ENCODE measurements at regions not wholly inside any gene's neighbourhood (a gene's known extent, or its start where the extent isn't known, plus 50 kb on each side); places are given as distances from the start of the nearest gene placed in this dataset.
"Not testable (repeated sequence)": the region's sequence is repeated elsewhere in the genome, so short reads cannot be mapped to it uniquely, and the experiment has no call there.

DNA sequence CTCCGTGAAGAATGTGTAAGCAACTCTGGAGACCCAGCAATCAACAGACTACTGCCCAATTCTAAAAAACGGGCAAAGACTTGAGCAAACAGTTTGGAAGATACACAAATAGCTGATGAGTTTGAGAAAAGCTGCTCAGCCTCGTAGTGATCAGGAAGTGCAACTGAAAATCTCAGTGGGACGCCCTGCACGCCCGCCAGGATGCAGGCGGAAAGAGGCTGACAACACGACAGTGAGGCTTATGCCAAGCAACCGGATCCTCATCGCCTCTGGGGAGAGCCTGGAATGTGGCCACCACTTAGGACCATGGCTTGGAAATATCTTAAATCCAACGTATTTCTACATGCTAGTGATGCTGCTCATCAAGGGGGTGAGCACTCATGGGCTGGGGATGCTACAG lies 116.2 kb upstream of the FAM20C start:
- not testable (repeated sequence) for H3K4me3 ChIP-seq (ENCODE audit: low read length in 2 of 2); DNase-seq (ENCODE audit: low spot score); H3K23ac ChIP-seq (ENCODE audit: low read depth, low read length, poor library complexity); H3K4ac ChIP-seq (ENCODE audit: low read length); H3K4me2 ChIP-seq (ENCODE audit: insufficient read depth, low read length, poor library complexity, severe bottlenecking); H2BK15ac ChIP-seq (ENCODE audit: low read length); H2AFZ ChIP-seq (ENCODE audit: low read length); H2BK12ac ChIP-seq (ENCODE audit: low read length); H3K9me3 ChIP-seq (replicated peaks in 1 of 2; ENCODE audit: control insufficient read depth in 2 of 2, insufficient read depth in 1 of 2, low read depth in 1 of 2, low read length in 2 of 2); H3K9ac ChIP-seq (ENCODE audit: low read depth, low read length, poor library complexity); H3K18ac ChIP-seq (ENCODE audit: low read length); H3K79me1 ChIP-seq (ENCODE audit: low read depth, low read length); H3K4me1 ChIP-seq (ENCODE audit: control insufficient read depth in 2 of 2, insufficient read depth in 1 of 2, low read depth in 1 of 2, low read length in 2 of 2); H3K14ac ChIP-seq (ENCODE audit: low read length); H2BK5ac ChIP-seq (ENCODE audit: low read length); H2AK5ac ChIP-seq (ENCODE audit: low read depth, low read length); H4K91ac ChIP-seq (ENCODE audit: low read depth, low read length, poor library complexity); H3K36me3 ChIP-seq (replicated peaks in 1 of 2; ENCODE audit: control insufficient read depth in 2 of 2, insufficient read depth in 2 of 2, low read length in 2 of 2); H3K27ac ChIP-seq (replicated peaks; ENCODE audit: low read length); H4K8ac ChIP-seq (ENCODE audit: low read depth, low read length); H2BK120ac ChIP-seq (ENCODE audit: low read depth, low read length)
- WGBS, 2 donors (ENCODE audit: extremely low coverage in 2 of 2, insufficient read length in 2 of 2, insufficient replicate concordance in 1 of 2) = no CpG with 5 or more reads among the region's 11 CpGs
- peaks cover 0 to 12% (median 0%) of the 10 kb centered on the region in 3 experiments for H3K27me3 ChIP-seq (ENCODE audit: control insufficient read depth in 3 of 3, insufficient read depth in 3 of 3, low read depth in 1 of 3, low read length in 3 of 3)

DNA sequence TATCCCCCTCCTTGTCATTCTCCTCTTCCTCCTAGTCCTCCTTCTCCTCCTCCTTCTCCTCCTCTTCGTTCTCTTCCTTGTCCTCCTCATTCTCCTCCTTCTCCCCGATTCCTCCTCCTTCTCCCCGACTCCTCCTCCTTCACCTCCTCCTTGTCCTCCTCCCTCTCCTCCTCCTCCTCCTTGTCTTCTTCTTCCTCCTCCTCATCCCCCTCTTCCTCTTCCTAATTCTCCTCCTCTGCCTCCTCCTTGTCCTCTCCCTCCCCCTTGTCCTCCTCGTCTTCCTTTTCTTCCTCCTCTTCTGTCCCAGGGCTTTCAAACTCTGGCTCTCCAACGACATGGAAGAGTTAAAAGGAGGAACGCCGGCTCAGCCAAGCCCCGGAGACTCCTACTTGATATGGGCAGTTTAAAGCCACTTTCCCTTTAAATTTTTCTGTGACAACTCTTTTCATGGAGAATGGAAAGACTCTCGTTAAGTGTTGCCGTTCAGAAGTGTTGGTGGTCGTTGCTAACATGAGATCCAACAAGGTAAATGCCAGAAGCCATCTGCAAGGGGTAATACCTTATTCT lies 115.5 kb upstream of the FAM20C start:
- H2BK5ac ChIP-seq (ENCODE audit: low read length); H3K4ac ChIP-seq (ENCODE audit: low read length); H3K4me3 ChIP-seq (ENCODE audit: low read length in 2 of 2); H2BK12ac ChIP-seq (ENCODE audit: low read length); H2BK15ac ChIP-seq (ENCODE audit: low read length); H3K23ac ChIP-seq (ENCODE audit: low read depth, low read length, poor library complexity); H3K9me3 ChIP-seq (replicated peaks in 1 of 2; ENCODE audit: control insufficient read depth in 2 of 2, insufficient read depth in 1 of 2, low read depth in 1 of 2, low read length in 2 of 2); H2AFZ ChIP-seq (ENCODE audit: low read length); H3K4me2 ChIP-seq (ENCODE audit: insufficient read depth, low read length, poor library complexity, severe bottlenecking); H3K14ac ChIP-seq (ENCODE audit: low read length); H3K79me1 ChIP-seq (ENCODE audit: low read depth, low read length); H3K36me3 ChIP-seq (replicated peaks in 1 of 2; ENCODE audit: control insufficient read depth in 2 of 2, insufficient read depth in 2 of 2, low read length in 2 of 2); DNase-seq (ENCODE audit: low spot score); H2AK5ac ChIP-seq (ENCODE audit: low read depth, low read length); H3K27ac ChIP-seq (replicated peaks; ENCODE audit: low read length); H3K9ac ChIP-seq (ENCODE audit: low read depth, low read length, poor library complexity); H3K18ac ChIP-seq (ENCODE audit: low read length); H2BK120ac ChIP-seq (ENCODE audit: low read depth, low read length); H4K91ac ChIP-seq (ENCODE audit: low read depth, low read length, poor library complexity); H4K8ac ChIP-seq (ENCODE audit: low read depth, low read length); H3K4me1 ChIP-seq (ENCODE audit: control insufficient read depth in 2 of 2, insufficient read depth in 1 of 2, low read depth in 1 of 2, low read length in 2 of 2): not testable (repeated sequence)
- peaks cover 0 to 19% (median 0%) of the 10 kb centered on the region in 3 experiments for H3K27me3 ChIP-seq (ENCODE audit: control insufficient read depth in 3 of 3, insufficient read depth in 3 of 3, low read depth in 1 of 3, low read length in 3 of 3)
- WGBS, 2 donors (ENCODE audit: extremely low coverage in 2 of 2, insufficient read length in 2 of 2, insufficient replicate concordance in 1 of 2) = 100% methylated on average over 1 of the region's 11 CpGs; no CpG with 5 or more reads in 1 of the 2 donors

DNA sequence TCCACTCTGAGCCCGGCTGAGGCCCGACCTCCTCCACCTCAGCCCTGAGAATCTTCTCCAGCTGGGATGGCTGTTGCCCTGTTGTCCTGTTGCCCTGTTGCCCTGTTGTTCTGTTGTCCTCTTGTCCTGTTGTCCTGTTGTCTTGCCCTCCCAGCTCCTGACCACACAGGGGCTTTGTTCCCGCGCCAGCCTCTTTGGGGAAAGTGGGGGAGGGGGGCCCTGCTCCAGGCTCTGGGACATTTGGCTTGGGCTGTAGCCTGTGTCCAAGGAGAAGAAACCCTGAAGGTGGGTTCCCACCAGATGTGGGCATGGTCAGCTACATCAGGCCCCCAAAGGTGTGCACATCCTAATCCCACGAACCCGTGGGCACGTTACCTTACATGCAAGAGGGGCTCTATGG lies 113.5 kb upstream of the FAM20C start:
- WGBS, 2 donors (ENCODE audit: extremely low coverage in 2 of 2, insufficient read length in 2 of 2, insufficient replicate concordance in 1 of 2) = no CpG with 5 or more reads among the region's 7 CpGs
- H2BK120ac ChIP-seq (ENCODE audit: low read depth, low read length); H3K23ac ChIP-seq (ENCODE audit: low read depth, low read length, poor library complexity); H3K9ac ChIP-seq (ENCODE audit: low read depth, low read length, poor library complexity); H2BK5ac ChIP-seq (ENCODE audit: low read length); H2BK15ac ChIP-seq (ENCODE audit: low read length); DNase-seq (ENCODE audit: low spot score); H3K4me1 ChIP-seq (ENCODE audit: control insufficient read depth in 2 of 2, insufficient read depth in 1 of 2, low read depth in 1 of 2, low read length in 2 of 2); H3K9me3 ChIP-seq (replicated peaks in 1 of 2; ENCODE audit: control insufficient read depth in 2 of 2, insufficient read depth in 1 of 2, low read depth in 1 of 2, low read length in 2 of 2); H3K18ac ChIP-seq (ENCODE audit: low read length); H3K4me3 ChIP-seq (ENCODE audit: low read length in 2 of 2); H3K14ac ChIP-seq (ENCODE audit: low read length); H3K4ac ChIP-seq (ENCODE audit: low read length); H4K8ac ChIP-seq (ENCODE audit: low read depth, low read length); H3K4me2 ChIP-seq (ENCODE audit: insufficient read depth, low read length, poor library complexity, severe bottlenecking); H3K79me1 ChIP-seq (ENCODE audit: low read depth, low read length); H2BK12ac ChIP-seq (ENCODE audit: low read length); H3K27ac ChIP-seq (replicated peaks; ENCODE audit: low read length); H2AK5ac ChIP-seq (ENCODE audit: low read depth, low read length); H4K91ac ChIP-seq (ENCODE audit: low read depth, low read length, poor library complexity); H3K36me3 ChIP-seq (replicated peaks in 1 of 2; ENCODE audit: control insufficient read depth in 2 of 2, insufficient read depth in 2 of 2, low read length in 2 of 2); H2AFZ ChIP-seq (ENCODE audit: low read length): not testable (repeated sequence)
- H3K27me3 ChIP-seq (ENCODE audit: control insufficient read depth in 3 of 3, insufficient read depth in 3 of 3, low read depth in 1 of 3, low read length in 3 of 3) = peaks cover 0 to 29% (median 0%) of the 10 kb centered on the region in 3 experiments

DNA sequence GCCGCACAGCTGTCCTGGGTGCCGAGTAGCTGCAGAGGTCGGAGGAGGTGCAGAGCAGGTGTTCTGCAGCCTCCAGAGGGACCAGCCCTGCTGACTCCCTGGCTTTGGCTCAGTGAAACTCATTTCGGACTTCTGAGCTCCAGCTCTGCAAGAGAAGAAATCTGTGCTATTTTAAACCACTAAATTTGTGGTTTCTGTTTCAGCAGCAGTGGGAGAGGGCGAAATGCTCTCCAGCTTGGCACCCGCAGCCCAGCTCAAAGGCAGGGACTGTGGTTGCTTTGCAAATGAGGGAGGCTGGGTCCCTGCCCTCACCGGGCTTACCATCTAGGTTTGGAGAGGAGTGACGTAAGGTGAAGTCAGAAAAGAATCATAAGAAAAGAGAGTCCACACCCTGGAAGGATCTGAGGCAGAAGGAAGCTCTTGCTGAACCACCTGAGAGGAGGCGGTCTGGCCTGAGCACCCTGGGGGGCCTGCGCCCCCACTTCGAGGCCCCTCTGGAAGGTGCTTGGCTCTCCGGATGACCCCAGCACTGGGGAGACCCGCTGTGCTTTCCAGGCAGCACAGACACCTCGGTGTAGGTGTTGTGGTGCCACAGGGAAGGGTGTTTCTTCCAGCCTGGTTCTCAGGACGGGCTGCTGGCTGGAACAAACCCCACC lies 112.8 kb upstream of the FAM20C start:
- not testable (repeated sequence) for H3K4me2 ChIP-seq (ENCODE audit: insufficient read depth, low read length, poor library complexity, severe bottlenecking); H3K9me3 ChIP-seq (replicated peaks in 1 of 2; ENCODE audit: control insufficient read depth in 2 of 2, insufficient read depth in 1 of 2, low read depth in 1 of 2, low read length in 2 of 2); H3K23ac ChIP-seq (ENCODE audit: low read depth, low read length, poor library complexity); H3K36me3 ChIP-seq (replicated peaks in 1 of 2; ENCODE audit: control insufficient read depth in 2 of 2, insufficient read depth in 2 of 2, low read length in 2 of 2); H2BK5ac ChIP-seq (ENCODE audit: low read length); DNase-seq (ENCODE audit: low spot score); H2BK120ac ChIP-seq (ENCODE audit: low read depth, low read length); H3K4ac ChIP-seq (ENCODE audit: low read length); H3K4me1 ChIP-seq (ENCODE audit: control insufficient read depth in 2 of 2, insufficient read depth in 1 of 2, low read depth in 1 of 2, low read length in 2 of 2); H3K14ac ChIP-seq (ENCODE audit: low read length); H3K9ac ChIP-seq (ENCODE audit: low read depth, low read length, poor library complexity); H3K27ac ChIP-seq (replicated peaks; ENCODE audit: low read length); H2BK15ac ChIP-seq (ENCODE audit: low read length); H2AFZ ChIP-seq (ENCODE audit: low read length); H3K18ac ChIP-seq (ENCODE audit: low read length); H3K79me1 ChIP-seq (ENCODE audit: low read depth, low read length); H4K8ac ChIP-seq (ENCODE audit: low read depth, low read length); H2AK5ac ChIP-seq (ENCODE audit: low read depth, low read length); H3K4me3 ChIP-seq (ENCODE audit: low read length in 2 of 2); H4K91ac ChIP-seq (ENCODE audit: low read depth, low read length, poor library complexity)
- peaks cover 0 to 35% (median 0%) of the 10 kb centered on the region in 3 experiments for H3K27me3 ChIP-seq (ENCODE audit: control insufficient read depth in 3 of 3, insufficient read depth in 3 of 3, low read depth in 1 of 3, low read length in 3 of 3)
- no CpG with 5 or more reads among the region's 15 CpGs for WGBS, 2 donors (ENCODE audit: extremely low coverage in 2 of 2, insufficient read length in 2 of 2, insufficient replicate concordance in 1 of 2)
- peak overlapping the region; percentile 41 for H2BK12ac ChIP-seq (ENCODE audit: low read length)

Measured in neuronal stem cell (in vitro differentiated cells).